Muscle layer of colon (tissue), 2 donors: ENCODE measurements at regions not wholly inside any gene's neighbourhood (a gene's known extent, or its start where the extent isn't known, plus 50 kb on each side); places are given as distances from the start of the nearest gene placed in this dataset.

Experiments used
- H3K27ac ChIP-seq: one replicate; pipeline ENCODE4 v1.7.0; 2013; ENCODE audit warnings: low read depth, mild to moderate bottlenecking, low read length, moderate library complexity
- H3K27me3 ChIP-seq, 2 donors: one replicate each; pipeline ENCODE4 v1.7.0; 2013; ENCODE audit warnings: low read length in 2 of 2, mild to moderate bottlenecking in 2 of 2; ENCODE audit not compliant: insufficient read depth in 2 of 2, control insufficient read depth in 1 of 2
- H3K36me3 ChIP-seq: one replicate; pipeline ENCODE4 v1.7.0; 2013; ENCODE audit warnings: mild to moderate bottlenecking, low read length; ENCODE audit not compliant: insufficient read depth
- H3K4me1 ChIP-seq: one replicate; pipeline ENCODE4 v1.7.0; 2013; ENCODE audit warnings: mild to moderate bottlenecking, low read length; ENCODE audit not compliant: insufficient read depth
- H3K4me3 ChIP-seq, 2 donors: one replicate each; pipeline ENCODE4 v1.7.0; 2013; ENCODE audit warnings: low read length in 2 of 2, low read depth in 1 of 2, mild to moderate bottlenecking in 1 of 2, moderate library complexity in 1 of 2
- H3K9ac ChIP-seq: one replicate; pipeline ENCODE4 v1.7.0; 2013; ENCODE audit warnings: low read length
- H3K9me3 ChIP-seq: one replicate; pipeline ENCODE4 v1.7.0; 2013; ENCODE audit warnings: mild to moderate bottlenecking, low read length
- donor health status: abdominal sarcoma.
- donor health status: Adenocarcinoma of cecum.

DNA sequence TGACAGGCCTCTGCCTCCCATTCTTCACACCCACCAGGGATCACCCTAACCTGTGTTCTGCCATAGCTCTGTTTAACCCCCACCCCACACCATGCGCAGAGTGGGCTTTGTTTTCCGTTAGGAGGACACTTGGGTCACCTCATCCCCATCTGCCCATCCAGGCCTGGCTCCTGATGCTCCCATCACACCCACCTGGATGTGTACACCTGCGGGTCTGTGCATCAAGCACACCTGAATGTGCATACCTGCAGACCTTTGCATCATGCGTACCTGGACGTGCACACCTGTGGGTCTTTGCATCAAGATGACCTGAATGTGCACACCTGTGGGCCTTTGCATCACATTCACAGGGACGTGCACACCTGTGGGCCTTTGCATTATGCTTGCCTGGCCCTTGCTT, 835.8 kb upstream of the TMEM132C start:
- no peak overlapping the region for H3K27ac ChIP-seq
- no peaks in the 10 kb centered on the region for H3K27me3 ChIP-seq
- no peak overlapping the region for H3K4me3 ChIP-seq
- H3K9me3 ChIP-seq: no peaks in the 10 kb centered on the region
- H3K4me1 ChIP-seq: no peaks in the 10 kb centered on the region
- H3K36me3 ChIP-seq: no peaks in the 10 kb centered on the region
- H3K9ac ChIP-seq: no peak overlapping the region

DNA sequence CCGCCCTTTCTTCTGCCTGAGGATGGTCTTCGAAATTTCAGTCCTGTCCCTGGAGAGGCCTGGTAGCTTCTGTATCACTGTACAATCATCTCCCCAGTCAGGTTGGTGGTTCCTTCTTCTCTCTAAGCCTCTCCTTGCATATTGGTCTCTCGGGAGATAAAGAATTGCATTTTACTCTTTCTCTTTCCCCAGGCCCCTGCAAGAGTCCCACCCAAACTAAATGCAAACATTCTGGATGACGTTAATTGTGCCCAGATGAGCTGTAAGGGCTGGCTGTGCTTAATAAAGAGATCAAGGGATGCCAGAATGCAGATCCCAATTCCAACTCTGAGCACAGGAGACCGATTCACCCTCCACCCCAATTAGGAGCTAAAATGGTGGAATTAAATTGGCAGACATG, 835.4 kb upstream of the TMEM132C start:
- H3K27me3 ChIP-seq: no peaks in the 10 kb centered on the region
- H3K36me3 ChIP-seq: no peaks in the 10 kb centered on the region

DNA sequence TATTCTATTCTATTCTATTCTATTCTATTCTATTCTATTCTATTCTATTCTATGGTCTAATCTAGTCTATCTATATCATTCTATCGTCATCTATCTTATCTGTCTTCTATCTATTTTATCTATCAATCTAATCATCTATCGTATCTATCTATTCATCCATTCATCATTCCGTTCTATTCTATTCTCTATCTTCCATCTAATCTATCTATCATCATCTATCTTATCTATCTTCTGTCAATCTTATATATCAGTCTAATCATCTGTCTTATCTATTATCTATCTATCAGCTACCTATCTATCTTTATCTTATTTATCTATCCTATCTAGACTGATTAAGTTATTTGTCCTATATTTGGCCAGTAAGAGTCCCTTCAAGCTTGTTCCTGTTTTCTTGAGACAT, 831.5 kb upstream of the TMEM132C start:
- H3K27me3 ChIP-seq: no peaks in the 10 kb centered on the region
- no peaks in the 10 kb centered on the region for H3K4me1 ChIP-seq
- H3K9me3 ChIP-seq: no peaks in the 10 kb centered on the region
- no peak overlapping the region for H3K9ac ChIP-seq
- no peak overlapping the region for H3K27ac ChIP-seq
- no peak overlapping the region for H3K4me3 ChIP-seq
- H3K36me3 ChIP-seq: no peaks in the 10 kb centered on the region

More for the DNA sequence above, 835.4 kb upstream of the TMEM132C start:
- Histone ChIP-seq H3K27ac (no peak overlapping the region), H3K9me3 (no peaks in the 10 kb centered on the region), H3K4me3 (no peak overlapping the region), H3K9ac (no peak overlapping the region), H3K4me1 (no peaks in the 10 kb centered on the region)

DNA sequence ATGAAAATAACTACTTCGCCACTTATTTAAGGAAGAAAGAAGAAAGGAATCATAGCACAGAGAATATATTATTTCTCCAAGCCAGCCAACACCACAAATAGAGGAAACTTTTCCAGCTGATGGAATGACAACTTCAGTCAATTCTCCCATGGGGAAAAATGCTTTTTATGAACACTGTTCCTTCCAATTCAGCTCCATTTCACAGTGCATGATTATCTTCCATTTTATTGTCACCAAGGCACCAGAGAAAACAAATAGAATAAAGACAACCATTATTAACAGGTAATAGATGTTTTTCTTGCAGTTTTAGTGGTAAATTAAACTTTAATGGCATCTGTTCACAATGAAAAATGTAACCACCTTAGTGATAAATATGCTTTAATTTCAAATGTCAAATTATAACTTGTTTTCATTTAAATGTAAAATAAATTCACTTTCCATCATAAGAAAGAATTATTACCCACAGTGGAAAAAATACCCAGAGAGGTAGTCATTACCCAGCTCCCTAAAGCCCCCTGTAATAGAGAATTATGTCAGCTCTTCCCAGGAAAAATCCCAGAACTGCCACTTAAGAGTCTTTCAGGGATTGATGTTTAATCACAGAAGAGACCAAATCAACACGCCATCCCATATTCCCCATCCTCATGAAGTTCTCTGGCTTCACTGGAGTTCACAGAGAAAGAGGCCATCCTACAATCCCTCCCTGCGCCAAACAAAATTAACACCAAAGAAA, 828.3 kb upstream of the TMEM132C start:
- Histone ChIP-seq H3K36me3 (no peaks in the 10 kb centered on the region), H3K9me3 (no peaks in the 10 kb centered on the region), H3K4me3 (no peak overlapping the region), H3K4me1 (no peaks in the 10 kb centered on the region), H3K9ac (no peak overlapping the region), H3K27ac (no peak overlapping the region), H3K27me3 (no peaks in the 10 kb centered on the region)

DNA sequence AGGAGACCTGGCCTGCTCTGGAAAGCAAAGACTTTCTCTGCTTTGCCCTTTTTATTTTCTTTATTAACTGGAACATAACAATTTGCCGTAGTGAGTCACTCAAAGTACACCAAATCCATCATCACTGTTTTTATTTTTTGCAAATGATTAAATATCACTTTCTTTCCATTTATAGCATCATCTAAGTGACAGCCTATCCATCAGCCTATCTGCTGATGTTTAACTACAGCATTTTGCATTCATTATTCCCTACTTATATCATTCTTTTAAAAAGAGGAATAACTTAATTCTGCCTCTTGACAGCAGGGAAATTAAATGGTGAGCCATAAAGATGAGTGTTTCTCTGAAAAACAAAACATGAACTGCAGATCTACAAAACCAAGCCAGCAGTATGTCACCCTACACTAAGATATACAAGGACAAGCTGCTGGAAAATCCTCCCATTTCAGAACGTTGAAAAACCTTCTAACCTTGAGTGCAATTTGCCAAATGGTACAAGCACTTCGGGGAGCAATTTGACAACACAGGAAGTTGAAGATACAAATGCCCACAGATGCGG, 821.3 kb upstream of the TMEM132C start:
- Histone ChIP-seq H3K27me3 (no peaks in the 10 kb centered on the region), H3K4me1 (no peaks in the 10 kb centered on the region), H3K27ac (no peak overlapping the region), H3K9me3 (no peaks in the 10 kb centered on the region), H3K36me3 (no peaks in the 10 kb centered on the region), H3K9ac (no peak overlapping the region), H3K4me3 (no peak overlapping the region)

DNA sequence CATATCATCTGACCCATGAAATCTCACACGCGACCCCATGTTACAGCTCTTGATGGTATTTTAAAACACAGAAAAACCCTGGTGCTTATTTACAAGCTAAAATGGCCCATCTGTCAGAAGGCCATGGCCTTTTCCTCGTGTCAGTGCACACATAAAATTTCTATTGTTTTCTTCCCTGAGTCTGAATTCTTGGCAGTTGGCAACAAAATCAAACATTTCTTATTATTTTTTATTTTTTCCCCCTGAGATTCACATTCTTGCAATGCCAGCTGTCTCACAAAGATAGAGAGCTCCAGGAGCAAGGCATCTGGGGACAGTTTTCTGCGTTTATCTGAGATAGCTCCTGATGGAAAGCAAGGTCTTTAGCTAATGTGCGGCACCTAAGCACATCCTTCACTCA, 818.1 kb upstream of the TMEM132C start:
- Histone ChIP-seq H3K4me1 (no peaks in the 10 kb centered on the region), H3K36me3 (no peaks in the 10 kb centered on the region), H3K4me3 (no peak overlapping the region), H3K9ac (no peak overlapping the region), H3K9me3 (no peaks in the 10 kb centered on the region), H3K27ac (no peak overlapping the region), H3K27me3 (no peaks in the 10 kb centered on the region)

DNA sequence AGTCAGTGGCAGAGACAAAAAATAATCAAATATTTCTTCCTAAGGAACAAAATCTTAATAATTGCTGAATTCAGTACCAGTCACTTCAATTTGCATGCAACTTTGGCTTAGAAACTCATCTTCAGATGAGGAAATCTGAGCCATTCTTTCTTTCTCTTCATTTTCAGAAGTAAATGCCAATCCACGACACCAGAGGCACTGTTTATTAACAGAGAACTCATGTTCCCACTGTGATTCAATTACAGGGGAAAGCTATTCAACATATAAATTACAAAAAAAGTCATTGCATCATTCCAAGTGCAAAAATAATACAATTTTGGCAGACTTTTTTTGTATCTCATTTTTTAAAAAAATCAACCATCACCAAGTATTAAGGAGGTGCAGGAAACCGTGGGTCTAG, 816.1 kb upstream of the TMEM132C start:
- H3K27me3 ChIP-seq: peaks cover 0 to 17% of the 10 kb centered on the region in 2 donors
- no peak overlapping the region for H3K27ac ChIP-seq
- no peak overlapping the region for H3K4me3 ChIP-seq
- H3K4me1 ChIP-seq: no peaks in the 10 kb centered on the region
- no peaks in the 10 kb centered on the region for H3K9me3 ChIP-seq
- no peak overlapping the region for H3K9ac ChIP-seq
- no peaks in the 10 kb centered on the region for H3K36me3 ChIP-seq

DNA sequence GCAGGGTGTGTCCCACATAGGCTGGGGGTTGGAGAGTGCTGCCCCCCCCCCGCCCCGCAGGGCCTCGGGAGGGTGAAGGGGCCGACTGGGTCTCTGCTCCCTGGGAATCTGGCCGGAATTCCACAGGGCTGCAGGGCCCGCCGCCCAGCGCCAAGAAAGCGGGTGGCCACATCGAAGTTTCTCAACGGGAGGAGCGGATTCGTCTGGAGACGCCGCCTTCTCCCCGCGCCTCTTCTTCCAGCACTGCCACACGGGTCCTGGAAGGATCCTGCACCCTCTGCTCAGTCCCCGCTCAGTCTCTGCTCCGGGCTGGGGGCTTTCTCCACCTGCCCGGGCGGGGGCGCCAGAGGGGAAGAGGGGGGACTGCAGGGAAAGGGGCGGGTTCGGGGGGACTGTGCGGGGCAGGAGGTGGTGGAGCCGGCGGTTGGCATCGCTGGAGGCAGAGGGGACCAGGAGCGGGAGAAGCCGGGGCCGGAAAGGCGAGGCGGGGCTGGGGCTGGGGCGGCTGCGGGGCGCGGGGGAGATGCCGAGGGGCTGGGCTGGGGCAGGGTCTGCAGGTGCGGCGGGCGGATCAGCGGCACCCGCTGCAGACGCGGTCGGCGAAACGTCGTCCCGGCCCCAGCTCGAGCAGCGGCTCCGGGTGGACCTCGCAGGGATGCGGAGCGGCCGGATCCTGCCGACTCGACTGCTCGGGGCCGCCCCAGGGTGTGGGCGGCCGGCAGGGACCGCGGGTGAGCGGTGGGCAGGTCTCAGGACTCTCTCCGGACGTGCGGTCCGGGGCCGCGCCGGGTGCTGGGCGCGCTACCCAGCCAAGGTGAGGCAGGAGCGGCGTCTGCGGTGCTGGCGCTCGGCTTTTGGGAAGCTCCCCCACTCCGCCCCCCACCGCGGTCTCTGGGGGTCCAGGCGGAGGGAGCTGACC, 811.4 kb upstream of the TMEM132C start:
- no peaks in the 10 kb centered on the region for H3K9me3 ChIP-seq
- H3K4me3 ChIP-seq: no peak overlapping the region
- H3K9ac ChIP-seq: no peak overlapping the region
- peaks cover 7 to 25% of the 10 kb centered on the region in 2 donors for H3K27me3 ChIP-seq
- H3K36me3 ChIP-seq: no peaks in the 10 kb centered on the region
- no peaks in the 10 kb centered on the region for H3K4me1 ChIP-seq
- H3K27ac ChIP-seq: no peak overlapping the region

DNA sequence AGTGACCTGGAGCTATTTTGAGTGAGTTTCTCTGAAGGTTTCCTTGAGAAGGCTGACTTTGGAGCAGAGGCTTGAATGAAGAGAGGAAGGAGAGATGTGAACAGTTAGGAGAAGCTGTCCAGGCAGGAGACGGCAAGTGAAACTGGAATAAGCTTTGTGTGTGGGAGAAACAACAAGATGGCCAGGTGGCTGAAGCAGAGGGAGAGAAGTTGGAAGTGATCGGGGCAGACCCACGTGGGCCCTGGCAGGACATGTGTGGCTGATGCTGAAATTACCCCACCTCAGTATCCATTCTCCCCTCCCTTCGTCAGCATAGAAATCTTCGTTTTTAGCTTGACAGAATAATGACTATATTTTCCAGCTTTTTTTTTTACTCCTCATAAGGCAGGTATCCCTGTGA, 809.2 kb upstream of the TMEM132C start:
- no peaks in the 10 kb centered on the region for H3K36me3 ChIP-seq
- no peak overlapping the region for H3K9ac ChIP-seq
- H3K9me3 ChIP-seq: no peaks in the 10 kb centered on the region
- H3K27me3 ChIP-seq: peaks cover 7 to 25% of the 10 kb centered on the region in 2 donors
- no peak overlapping the region for H3K4me3 ChIP-seq
- no peaks in the 10 kb centered on the region for H3K4me1 ChIP-seq
- H3K27ac ChIP-seq: no peak overlapping the region

DNA sequence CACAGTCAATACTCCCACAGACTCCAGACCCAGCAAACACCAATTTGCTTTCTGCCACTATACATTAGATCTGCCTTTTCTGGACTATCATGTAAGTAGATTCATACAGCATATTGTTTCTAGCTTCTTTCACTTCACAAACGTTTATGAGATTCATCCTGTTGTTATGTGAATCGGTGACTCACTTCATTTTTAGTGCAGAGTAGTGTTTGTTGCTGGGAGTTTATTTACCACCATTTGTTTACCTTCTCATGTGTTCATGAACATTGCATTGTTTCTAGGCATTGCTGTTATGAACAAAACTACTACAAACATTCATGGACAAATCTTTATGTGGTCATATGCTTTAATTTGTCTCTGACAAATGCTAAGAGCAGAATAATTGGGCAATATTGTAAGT, 807.8 kb upstream of the TMEM132C start:
- no peaks in the 10 kb centered on the region for H3K36me3 ChIP-seq
- no peaks in the 10 kb centered on the region for H3K9me3 ChIP-seq
- H3K9ac ChIP-seq: no peak overlapping the region
- no peak overlapping the region for H3K27ac ChIP-seq
- H3K27me3 ChIP-seq: peaks cover 7 to 25% of the 10 kb centered on the region in 2 donors
- H3K4me1 ChIP-seq: no peaks in the 10 kb centered on the region
- H3K4me3 ChIP-seq: no peak overlapping the region

DNA sequence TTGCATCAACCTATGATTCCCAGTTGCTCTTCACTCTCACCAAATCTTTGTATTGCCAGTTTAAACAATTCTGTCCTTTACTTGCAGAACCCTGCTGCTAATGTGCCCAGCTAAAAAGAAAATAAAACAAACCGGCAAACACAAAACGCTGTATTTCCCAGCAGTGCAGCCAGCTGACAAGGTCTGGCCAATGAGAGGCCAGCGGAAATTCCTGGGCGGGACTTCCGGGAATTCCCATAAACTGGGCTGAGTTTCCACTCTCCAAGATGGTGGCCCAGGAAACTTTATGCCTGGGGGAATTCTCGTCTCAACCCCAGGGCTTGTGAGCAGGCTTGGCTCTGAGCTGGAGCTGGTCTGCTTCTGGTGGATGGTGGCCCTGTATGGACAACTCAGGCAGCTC, 807.3 kb upstream of the TMEM132C start:
- Histone ChIP-seq H3K9ac (no peak overlapping the region), H3K9me3 (no peaks in the 10 kb centered on the region), H3K27ac (no peak overlapping the region), H3K27me3 (peaks cover 7 to 19% of the 10 kb centered on the region in 2 donors), H3K4me3 (no peak overlapping the region), H3K36me3 (no peaks in the 10 kb centered on the region), H3K4me1 (no peaks in the 10 kb centered on the region)
